Central memory CD4-positive, alpha-beta T cell (primary cell): ENCODE measurements at regions not wholly inside any gene's neighbourhood (a gene's known extent, or its start where the extent isn't known, plus 50 kb on each side); places are given as distances from the start of the nearest gene placed in this dataset.
"Not testable (repeated sequence)": the region's sequence is repeated elsewhere in the genome, so short reads cannot be mapped to it uniquely, and the experiment has no call there.

Experiments used
- DNase-seq: peaks from one replicate; pipeline ENCODE4 v3.0.0; 2022

DNA sequence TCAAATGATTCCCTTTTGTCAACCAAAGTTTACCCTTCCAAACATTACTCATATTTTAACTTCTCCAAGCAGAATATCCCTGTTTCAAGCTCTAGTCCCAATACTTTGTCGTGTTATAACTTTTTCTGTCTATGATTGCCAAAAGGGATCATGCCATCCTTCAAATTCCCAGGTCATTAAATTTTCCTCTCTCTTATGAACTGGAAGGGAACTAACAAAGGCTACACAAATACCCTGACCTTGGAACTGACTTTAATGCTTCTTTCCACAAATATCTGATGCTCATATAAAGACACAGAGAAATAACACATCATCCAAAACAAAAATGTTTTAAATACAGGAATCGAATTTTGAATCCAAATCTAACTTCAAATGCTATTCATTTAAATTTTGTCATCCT is 1352.7 kb downstream of the CDH11 start:
- DNase-seq, result no peak

- DNase-seq, result not testable (repeated sequence)
Measured at GRCh38 chr16:63760246-63760645, 1361.6 kb downstream of the CDH11 start.

- no peak for DNase-seq
Measured at GRCh38 chr16:63752347-63752746, 1369.5 kb downstream of the CDH11 start.

GRCh38 chr16:63749276-63749675 is 1372.6 kb downstream of the CDH11 start:
- no peak for DNase-seq

DNA sequence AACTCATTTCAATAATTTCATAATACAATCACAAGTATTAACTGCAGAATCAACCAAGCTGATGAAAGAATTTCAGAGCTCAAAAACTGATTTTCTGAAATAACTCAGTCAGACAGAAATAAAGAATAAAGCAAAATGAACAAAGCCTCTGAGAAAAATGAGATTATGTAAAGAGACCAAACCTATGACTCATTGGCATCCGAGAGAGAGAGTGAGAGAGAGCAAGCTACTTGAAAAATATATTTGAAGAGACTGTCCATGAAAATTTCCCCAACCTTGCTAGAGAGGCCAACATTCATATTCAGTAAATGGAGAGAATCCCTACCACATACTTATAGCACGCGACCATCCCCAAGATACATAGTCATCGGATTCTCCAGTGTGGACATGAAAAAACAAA is 1376.4 kb downstream of the CDH11 start:
- DNase-seq, result no peak

DNA sequence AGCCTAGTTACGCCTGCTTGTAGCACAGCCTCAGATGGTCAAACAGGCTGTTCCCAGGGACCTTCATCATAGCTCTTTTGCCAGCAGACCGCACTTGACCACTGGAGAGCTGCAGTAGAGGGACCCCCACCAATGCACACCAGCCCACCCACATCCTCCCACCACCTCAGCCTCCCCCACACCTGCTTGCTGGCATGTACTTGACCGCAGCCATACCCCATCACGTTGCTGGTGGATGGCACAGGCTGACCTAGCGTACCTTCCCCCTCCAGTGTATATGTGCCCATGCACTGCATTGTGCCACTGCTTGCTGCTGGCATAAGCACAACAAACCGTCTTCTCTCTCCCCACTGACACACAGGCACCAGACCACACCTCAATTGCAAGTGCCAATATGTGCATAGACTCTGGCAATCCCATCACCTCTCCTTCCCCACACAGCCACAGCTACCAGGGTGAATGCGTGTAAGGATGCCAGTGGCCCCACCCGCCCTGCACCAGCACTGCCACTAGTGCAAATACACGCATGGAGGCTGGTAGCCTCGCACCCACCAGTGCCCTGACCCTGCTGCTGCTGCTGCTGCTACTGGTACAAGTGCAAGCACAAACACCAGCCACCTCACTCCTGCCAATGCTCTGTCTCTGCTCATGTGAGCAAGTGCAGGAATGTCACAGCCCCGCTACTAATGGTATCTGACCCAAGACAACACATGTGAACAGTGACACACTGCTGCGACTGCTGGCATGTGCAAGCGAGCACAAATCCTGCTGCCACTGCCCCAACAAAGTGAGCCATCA is 1377.6 kb downstream of the CDH11 start:
- no peak for DNase-seq

DNA sequence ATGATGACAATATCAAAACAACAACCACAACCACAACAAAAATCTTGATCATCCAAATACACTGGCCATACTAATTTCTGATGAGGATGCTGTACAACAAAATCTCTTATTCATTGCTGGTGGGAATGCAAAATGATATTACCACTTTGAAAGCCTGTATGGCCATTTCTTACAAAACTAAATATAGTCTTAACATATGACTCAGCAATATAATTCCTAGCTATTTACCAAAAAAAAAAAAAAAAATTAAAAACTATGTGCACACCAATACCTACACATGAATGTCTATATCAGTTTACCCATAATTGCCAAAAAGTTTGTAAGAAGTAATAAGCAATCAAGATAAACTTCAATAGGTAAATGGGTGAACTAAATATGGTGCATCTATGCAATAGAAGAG is 1379.7 kb downstream of the CDH11 start:
- no peak for DNase-seq

DNA sequence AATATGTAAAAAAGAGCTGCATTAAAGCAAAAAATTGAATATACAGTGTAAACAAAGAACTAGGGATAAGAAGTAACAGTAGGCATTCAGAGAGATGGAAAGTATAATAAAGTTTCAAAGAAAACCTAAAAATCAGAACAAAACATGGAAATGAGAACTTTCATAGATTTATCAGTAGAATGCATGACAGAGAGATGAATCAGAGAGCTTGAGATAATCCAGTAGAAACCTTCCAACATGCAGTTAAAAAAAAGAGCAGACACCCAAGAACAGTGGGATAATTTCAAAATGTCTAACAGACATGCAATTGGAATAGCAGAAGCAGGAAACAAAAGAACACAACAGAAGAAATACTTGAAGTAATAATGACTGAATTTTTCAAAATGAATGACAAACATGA is 1384.2 kb downstream of the CDH11 start:
- DNase-seq, result no peak

- DNase-seq, result no peak
Measured at GRCh38 chr16:63735456-63735855, 1386.4 kb downstream of the CDH11 start.

DNA sequence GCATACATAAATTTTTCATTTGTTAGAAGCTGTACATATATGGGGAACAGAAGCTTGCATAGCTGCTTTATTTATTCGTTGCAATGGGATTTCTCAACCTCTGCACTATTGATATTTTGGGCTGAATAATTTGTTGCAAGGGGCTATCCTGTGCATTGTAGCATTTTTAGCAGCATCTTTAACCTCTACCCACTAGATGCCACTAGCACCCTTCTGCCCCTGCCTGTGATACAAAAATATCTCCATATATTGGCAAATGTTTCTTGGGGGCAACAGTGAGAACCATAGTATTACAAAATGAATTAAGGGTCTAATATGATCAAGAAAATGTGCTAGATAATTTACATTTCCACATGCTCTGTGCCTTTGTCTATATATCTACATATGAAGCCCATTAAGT is 1401.0 kb downstream of the CDH11 start:
- DNase-seq, result no peak

- DNase-seq, result no peak
Measured at GRCh38 chr16:63719926-63720325, 1401.9 kb downstream of the CDH11 start.

DNA sequence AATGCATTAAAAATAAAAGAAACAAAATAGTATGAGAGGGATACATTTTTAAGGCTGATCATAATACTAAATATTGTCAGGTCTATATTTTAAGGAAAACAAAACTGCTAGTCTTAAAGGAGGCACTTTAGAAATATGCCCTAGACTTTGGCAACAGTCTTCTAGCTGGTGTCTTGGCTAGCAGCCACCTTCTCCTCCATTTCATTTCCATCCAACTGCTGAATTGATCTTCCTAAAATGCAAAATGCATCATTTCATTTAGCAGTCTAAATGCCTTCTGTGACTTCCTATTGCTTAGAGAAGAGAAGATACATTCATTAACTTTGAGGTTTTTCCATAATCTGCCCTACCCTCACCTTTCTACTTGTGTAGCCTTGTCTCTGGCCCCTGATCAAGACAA is 1404.1 kb downstream of the CDH11 start:
- DNase-seq, result no peak

DNA sequence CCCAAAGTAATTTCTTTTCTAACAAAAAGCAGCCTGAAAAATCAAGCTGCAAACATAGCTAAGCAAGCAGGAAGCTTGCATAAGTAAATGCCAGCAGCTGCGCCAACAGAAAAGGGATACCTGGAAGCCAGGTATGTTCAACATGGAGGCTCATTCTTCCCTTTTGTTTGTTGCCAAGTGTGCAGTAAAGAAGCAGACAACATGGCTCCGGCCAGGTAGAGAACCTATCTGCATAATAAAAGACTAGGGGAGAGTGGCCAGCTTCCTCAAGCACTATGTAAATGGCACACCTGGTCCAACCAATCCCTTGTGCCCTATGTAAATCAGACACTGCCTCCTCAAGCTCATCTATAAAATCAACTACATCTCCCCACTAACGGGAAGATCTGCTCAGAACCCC is 1407.0 kb downstream of the CDH11 start:
- no peak for DNase-seq

DNA sequence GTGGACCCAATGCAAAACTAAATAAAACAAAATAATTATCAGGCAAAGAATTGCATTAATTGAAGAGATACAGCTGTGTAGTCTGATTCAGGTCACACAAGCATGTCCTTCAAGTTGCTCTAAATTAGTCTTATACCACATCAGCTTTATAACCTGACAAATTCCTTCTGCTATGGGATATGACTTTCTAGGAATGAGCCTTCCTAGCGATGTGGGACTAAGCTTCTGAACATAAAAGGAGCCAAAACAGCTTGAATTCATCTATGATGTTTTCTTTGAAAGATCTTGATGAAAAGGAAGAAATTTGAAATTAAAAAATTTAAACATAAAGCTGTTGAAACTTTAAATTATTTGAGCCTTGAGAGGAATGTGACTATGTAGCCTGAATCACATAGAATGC is 1409.1 kb downstream of the CDH11 start:
- no peak for DNase-seq

DNA sequence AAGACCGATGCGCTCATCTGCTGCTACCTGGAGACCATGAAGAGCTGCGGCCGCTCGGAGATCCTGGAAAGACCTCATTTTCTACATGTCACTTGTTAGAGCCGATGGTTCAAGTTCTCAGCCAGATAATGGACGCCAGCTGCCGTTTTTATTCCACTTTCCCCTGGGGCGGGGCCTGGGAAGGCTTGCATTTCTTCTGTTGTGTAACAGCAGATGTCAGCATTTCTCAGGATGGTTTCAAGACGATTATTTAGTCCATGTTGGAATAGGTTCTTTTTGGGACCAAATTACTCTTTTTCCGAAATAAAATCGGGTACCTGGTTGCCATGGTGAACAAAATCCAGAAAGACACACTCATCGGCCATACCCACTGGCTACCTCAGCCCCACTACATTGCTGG is 1418.3 kb downstream of the CDH11 start:
- no peak for DNase-seq

- DNase-seq, result no peak
Measured at GRCh38 chr16:63702981-63703590, 1418.8 kb downstream of the CDH11 start.

DNA sequence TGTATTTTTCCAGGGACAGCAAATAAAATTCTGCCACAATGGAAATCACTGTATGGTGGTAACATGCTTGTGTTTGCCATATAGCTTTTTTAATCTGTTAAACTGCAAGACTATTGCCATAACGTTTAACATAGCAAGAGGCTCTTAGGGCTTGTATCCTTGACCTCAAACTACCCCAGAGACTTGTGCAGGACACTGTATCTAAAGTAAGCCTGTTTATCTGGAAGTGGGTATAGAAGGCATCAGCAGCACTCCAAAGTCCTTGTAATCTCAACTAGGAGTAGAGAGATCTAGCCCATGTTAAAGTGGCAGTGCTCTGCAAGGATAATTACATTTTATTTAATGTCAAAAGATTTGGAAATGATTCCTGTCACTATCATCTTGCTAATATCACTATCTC is 1424.1 kb downstream of the CDH11 start:
- DNase-seq, result no peak

DNA sequence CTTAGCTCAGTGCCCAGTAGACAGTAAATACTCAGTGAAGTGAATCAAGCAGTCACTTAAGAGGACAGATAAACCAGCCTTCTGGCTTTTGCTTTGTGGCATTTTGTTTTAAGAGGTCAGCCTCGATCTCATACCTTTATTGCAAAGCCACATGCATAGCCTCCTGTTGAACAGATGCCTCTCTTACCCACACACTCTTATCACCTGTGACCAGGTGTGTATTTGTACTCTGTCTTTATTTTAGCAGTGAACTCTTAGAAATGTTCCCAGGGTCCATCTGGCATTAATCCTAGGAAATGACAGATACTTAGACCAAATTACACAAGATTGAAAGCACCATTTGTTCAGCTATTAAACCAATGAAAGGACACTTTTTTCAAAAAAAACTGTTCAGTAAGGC is 1426.5 kb downstream of the CDH11 start:
- DNase-seq, result no peak

DNA sequence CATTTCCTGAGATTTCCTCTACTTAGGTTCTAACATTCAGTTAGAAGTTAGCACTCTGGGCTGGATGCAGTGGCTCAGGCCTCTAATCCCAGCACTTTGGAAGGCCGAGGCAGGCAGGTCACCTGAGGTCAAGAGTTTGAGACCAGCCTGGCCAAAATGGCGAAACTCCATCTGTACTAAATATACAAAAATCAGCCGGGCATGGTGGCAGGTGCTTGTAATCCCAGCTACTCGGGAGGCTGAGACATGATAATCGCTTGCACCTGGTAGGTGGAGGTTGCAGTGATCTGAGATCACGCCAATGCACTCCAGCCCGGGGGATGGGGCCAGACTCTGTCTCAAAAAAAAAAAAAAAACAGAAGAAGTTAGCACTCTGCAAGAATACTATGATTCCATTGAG is 1430.9 kb downstream of the CDH11 start:
- no peak for DNase-seq

DNA sequence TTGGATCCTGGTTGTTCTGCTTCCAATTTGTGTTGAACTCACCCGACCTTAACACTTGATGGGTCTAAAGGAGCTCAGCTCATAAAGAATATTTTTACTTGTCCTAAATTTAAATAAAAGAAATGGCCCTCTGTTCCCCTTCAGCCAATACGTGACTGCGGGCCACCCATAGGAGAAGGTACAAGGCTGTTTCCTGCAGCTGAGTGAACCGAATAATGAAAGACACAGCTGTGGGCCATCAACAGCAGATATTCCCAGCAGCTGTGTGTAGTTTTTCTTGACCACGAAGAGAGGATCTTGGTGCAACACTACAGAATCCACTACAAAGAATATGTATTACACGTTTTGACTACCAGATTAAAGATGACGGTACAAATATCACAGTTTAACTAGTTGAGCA is 1431.6 kb downstream of the CDH11 start:
- DNase-seq, result no peak

DNA sequence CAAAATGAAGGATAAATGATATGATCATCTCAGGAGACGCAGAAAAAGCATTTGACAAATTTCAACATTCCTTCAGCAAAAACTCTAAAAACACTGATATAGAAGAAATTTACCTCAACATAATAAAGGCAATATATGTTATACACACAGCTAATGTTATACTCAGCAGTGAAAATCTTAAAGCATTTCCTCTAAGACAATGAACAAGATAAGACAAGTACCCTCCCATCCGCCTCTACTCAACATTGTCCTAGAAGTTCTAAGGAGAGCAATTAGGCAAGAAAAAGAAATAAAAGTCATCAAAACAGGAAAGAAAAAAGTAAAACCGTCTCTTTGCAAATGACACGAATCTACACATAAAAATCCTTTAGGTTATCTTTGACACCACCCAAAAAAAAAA is 1432.8 kb downstream of the CDH11 start:
- DNase-seq, result no peak

DNA sequence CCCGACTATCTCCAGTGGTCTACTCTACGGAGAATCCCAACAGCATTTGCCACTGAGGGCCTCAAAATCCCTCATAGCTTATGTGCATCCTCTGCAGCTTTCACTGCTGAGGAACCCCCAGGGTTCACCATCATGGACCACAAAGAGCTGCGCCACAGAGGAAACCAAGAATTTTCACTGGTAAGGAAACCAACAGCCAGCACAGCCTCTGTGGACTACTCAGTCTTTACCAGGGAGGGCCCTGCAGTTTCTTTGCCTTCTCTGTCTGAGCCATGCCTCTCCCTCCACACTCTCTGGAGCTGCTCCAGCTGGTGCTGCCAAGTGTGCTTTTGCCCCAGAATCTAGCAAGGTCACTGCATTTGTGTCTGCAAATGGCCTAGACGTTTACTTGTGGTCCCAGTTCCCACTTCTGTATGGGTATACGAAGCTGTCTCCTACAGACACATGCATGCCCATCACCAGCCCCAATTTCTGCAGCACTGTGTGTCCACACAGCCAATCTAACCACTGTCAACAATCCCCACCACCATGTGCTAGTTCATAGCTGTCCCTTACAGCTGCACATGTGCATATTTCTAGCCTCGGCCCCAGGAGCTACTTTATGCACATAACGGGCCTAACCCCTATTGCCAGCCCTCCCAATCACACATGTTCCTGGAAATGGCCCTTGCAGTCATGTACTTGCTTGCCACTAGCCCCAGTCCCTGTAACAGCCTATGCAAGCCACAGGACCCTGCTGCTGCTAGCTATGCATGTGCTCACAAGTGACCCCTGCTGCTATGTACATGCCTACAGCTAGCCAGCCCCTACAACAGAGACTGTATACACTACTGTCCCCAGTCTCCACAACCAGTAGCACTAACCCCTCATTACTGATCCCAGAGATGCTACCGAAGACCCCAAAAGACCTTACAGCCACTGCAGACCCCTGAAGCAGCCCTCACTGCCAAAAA is 1437.4 kb downstream of the CDH11 start:
- DNase-seq, result no peak

DNA sequence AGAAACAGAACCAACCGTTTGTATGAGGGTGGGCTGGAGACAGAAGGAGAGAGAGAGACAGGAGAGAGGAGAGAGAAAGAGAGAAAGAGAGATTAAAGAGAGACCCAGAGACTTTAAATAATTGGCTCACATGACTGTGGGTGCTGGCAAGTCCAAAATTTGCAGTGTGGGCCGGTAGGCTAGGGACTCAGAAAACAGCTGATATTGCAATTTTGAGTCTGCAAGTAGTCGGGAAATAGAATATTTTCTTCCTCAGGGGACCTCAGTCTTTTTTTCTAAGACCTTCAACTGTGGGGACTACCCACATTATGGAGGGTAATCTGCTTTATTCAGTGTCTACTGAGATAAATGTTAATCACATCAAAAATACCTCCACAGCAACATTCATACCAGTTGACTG is 1439.0 kb downstream of the CDH11 start:
- no peak for DNase-seq

DNA sequence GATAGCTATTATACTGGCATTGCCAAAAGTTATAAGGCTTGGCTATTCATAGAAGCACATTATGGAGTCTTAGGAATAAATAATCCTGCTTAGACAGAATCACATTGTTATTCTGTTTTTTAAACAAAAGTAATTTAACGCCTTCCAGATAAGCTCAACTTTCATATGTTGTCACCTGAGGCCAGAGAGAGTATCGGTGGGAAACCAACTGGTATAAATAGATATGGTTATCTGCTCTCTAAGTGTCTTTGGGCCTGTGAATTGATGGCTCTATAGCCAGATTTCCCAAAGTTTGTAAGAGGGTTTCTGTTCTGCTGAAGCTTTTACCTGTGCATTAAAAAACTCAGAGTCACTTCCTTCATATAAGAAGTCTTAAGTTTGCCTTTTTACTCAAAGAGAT is 1449.4 kb downstream of the CDH11 start:
- no peak for DNase-seq
